ENCODE measurements at regions not wholly inside any gene's neighbourhood (a gene's known extent, or its start where the extent isn't known, plus 50 kb on each side); places are given as distances from the start of the nearest gene placed in this dataset.

- Mint-ChIP-seq H3K4me1 (ENCODE audit: low read depth) (peaks cover 4% of the 10 kb centered on the region), H3K27me3 (no peaks in the 10 kb centered on the region), H3K36me3 (ENCODE audit: insufficient read depth) (no peaks in the 10 kb centered on the region)
Measured at GRCh38 chr2:140157816-140158215, 1377.6 kb upstream of the NXPH2 start.

GRCh38 chr2:140154706-140155105 lies 1374.5 kb upstream of the NXPH2 start:
- H3K36me3 Mint-ChIP-seq (ENCODE audit: insufficient read depth) = no peaks in the 10 kb centered on the region
- H3K4me1 Mint-ChIP-seq (ENCODE audit: low read depth) = peaks cover 4% of the 10 kb centered on the region
- no peak for DNase-seq (ENCODE audit: low spot score, unreplicated experiment)
- TF ChIP-seq CTCF (IDR thresholded peaks at IDR 0.05; ENCODE audit: unreplicated experiment) = no peak
- no peaks in the 10 kb centered on the region for H3K27me3 Mint-ChIP-seq
- H3K4me3 Mint-ChIP-seq (ENCODE audit: low read depth) = no peak overlapping the region
- no peak overlapping the region for H3K27ac Mint-ChIP-seq
- no peaks in the 10 kb centered on the region for H3K9me3 Mint-ChIP-seq (ENCODE audit: low read depth)

More at GRCh38 chr2:140157816-140158215, 1377.6 kb upstream of the NXPH2 start:
- no peak for DNase-seq (ENCODE audit: low spot score, unreplicated experiment)
- TF ChIP-seq CTCF (IDR thresholded peaks at IDR 0.05; ENCODE audit: unreplicated experiment) = no peak
- Mint-ChIP-seq H3K4me3 (ENCODE audit: low read depth) (no peak overlapping the region), H3K9me3 (ENCODE audit: low read depth) (peaks cover 6% of the 10 kb centered on the region), H3K27ac (no peak overlapping the region)

DNA sequence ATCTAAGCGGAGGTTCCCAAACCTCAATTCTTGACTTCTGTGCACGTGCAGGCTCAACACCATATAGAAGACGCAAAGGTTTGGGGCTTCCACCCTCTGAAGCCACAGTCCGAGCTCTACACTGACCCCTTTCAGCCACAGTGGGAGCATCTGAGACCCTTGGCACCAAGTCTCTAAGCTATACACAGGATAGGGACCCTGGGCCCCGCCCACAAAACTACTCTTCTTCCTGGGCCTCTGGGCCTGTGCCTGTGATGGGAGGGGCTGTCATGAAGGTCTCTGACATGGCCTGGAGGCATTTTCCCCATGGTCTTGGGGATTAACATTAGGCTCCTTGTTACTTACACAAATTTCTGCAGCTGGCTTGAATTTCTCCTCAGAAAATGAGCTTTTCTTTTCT lies 1374.1 kb upstream of the NXPH2 start:
- no peaks in the 10 kb centered on the region for H3K9me3 Mint-ChIP-seq (ENCODE audit: low read depth)
- H3K27ac Mint-ChIP-seq = no peak overlapping the region
- H3K27me3 Mint-ChIP-seq = no peaks in the 10 kb centered on the region
- H3K36me3 Mint-ChIP-seq (ENCODE audit: insufficient read depth) = no peaks in the 10 kb centered on the region
- no peak for TF ChIP-seq CTCF (IDR thresholded peaks at IDR 0.05; ENCODE audit: unreplicated experiment)
- peaks cover 4% of the 10 kb centered on the region for H3K4me1 Mint-ChIP-seq (ENCODE audit: low read depth)
- H3K4me3 Mint-ChIP-seq (ENCODE audit: low read depth) = no peak overlapping the region
- no peak for DNase-seq (ENCODE audit: low spot score, unreplicated experiment)

DNA sequence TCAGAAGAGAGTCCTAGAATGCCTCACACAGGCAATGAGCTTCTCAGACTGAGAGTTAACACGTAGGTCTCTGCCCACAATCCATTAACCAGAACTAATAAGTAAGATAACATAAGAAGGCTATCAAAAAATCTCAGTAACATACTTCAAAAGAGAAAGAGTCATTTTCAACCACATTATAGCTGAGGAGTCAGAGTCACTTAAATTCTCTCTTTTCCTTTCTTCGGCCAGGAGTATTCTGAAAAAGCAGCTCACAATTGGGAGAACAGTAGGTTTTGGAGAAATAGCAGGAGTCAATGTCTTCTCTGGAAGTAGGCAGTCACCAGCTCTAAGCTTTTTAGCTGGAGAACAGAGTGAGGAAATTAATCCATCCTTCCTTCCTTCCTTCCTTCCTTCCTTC lies 1364.4 kb upstream of the NXPH2 start:
- Mint-ChIP-seq H3K9me3 (ENCODE audit: low read depth) (no peaks in the 10 kb centered on the region), H3K36me3 (ENCODE audit: insufficient read depth) (no peaks in the 10 kb centered on the region), H3K27me3 (no peaks in the 10 kb centered on the region), H3K4me3 (ENCODE audit: low read depth) (no peak overlapping the region), H3K4me1 (ENCODE audit: low read depth) (no peaks in the 10 kb centered on the region), H3K27ac (no peak overlapping the region)
- no peak for TF ChIP-seq CTCF (IDR thresholded peaks at IDR 0.05; ENCODE audit: unreplicated experiment)
- no peak for DNase-seq (ENCODE audit: low spot score, unreplicated experiment)

GRCh38 chr2:140138736-140139135 lies 1358.5 kb upstream of the NXPH2 start:
- no peaks in the 10 kb centered on the region for H3K36me3 Mint-ChIP-seq (ENCODE audit: insufficient read depth)
- no peaks in the 10 kb centered on the region for H3K27me3 Mint-ChIP-seq
- H3K9me3 Mint-ChIP-seq (ENCODE audit: low read depth) = no peaks in the 10 kb centered on the region
- no peak overlapping the region for H3K4me3 Mint-ChIP-seq (ENCODE audit: low read depth)
- no peak overlapping the region for H3K27ac Mint-ChIP-seq
- TF ChIP-seq CTCF (IDR thresholded peaks at IDR 0.05; ENCODE audit: unreplicated experiment) = no peak
- DNase-seq (ENCODE audit: low spot score, unreplicated experiment) = no peak
- H3K4me1 Mint-ChIP-seq (ENCODE audit: low read depth) = peaks cover 7% of the 10 kb centered on the region
